Prostate gland (tissue), 2 donors: ENCODE measurements at regions not wholly inside any gene's neighbourhood (a gene's known extent, or its start where the extent isn't known, plus 50 kb on each side); places are given as distances from the start of the nearest gene placed in this dataset.

ENCODE experiments used
- DNase-seq: peaks from one replicate; pipeline ENCODE4 v3.0.0-alpha.2; 2019; ENCODE audit warnings: low spot score
- H3K27ac ChIP-seq, 2 donors: fragments of 200-600 bp; sonication (generic); 2 replicates each; pipeline ENCODE4 v1.5.1; 2017 to 2019
- H3K27me3 ChIP-seq: fragments of 200-600 bp; sonication (generic); replicated peaks from 2 replicates; pipeline ENCODE4 v1.5.1; 2019; ENCODE audit not compliant: insufficient read depth
- H3K36me3 ChIP-seq, 2 donors: fragments of 200-600 bp; sonication (generic); 1 replicate in 1 of 2; 2 replicates in 1 of 2; pipeline versions ENCODE4 v1.5.1 to v1.8.1; 2017 to 2019
- H3K4me1 ChIP-seq: fragments of 200-600 bp; sonication (generic); replicated peaks from 2 replicates; pipeline ENCODE4 v1.5.1; 2019
- H3K4me3 ChIP-seq, 2 donors: fragments of 200-600 bp; sonication (generic); 2 replicates each; pipeline ENCODE4 v1.5.1; 2017 to 2019
- H3K9me3 ChIP-seq: fragments of 200-600 bp; sonication (generic); 2 replicates; pipeline ENCODE4 v1.5.1; 2017
- CTCF ChIP-seq, 4 experiments: fragments of 200-600 bp in 2 of 4; fragments of 450-650 bp in 2 of 4; sonication (generic) in 2 of 4; IDR thresholded peaks; 1 replicate in 3 of 4; 2 replicates in 1 of 4; pipeline ENCODE4 v1.5.1; 2016 to 2019; ENCODE audit warnings: antibody characterized with exemption in 4 of 4, mild to moderate bottlenecking in 2 of 4, moderate library complexity in 2 of 4
- POLR2A ChIP-seq: fragments of 450-650 bp; IDR thresholded peaks from one replicate; pipeline ENCODE4 v1.6.1; 2016; ENCODE audit warnings: antibody characterized with exemption, mild to moderate bottlenecking
- POLR2AphosphoS5 ChIP-seq: sonication (generic); formaldehyde crosslinking; IDR thresholded peaks from one replicate; pipeline ENCODE4 v1.6.1; 2017; ENCODE audit warnings: antibody characterized with exemption
- whole genome bisulfite sequencing: methylation state at CpG from one replicate; pipeline ENCODE4 v1.1.5; 2018; 5-methylcytosine and 5-hydroxymethylcytosine counted together
- intact Hi-C: fragments of 100-400 bp; cut with DNase I; formaldehyde crosslinking; loops from one replicate; pipeline ENCODE4 v1.14.2; 2022

GRCh38 chr21:35615325-35615724, 445.0 kb downstream of the SETD4 start:
- 89% methylated on average over 1 of the region's 1 CpG for WGBS
- no peak for TF ChIP-seq POLR2A

GRCh38 chr21:35614396-35614921, 445.9 kb downstream of the SETD4 start:
- no peak overlapping the region for H3K27ac ChIP-seq
- DNase-seq: no peak
- H3K4me3 ChIP-seq: no peak overlapping the region
- no peak for TF ChIP-seq CTCF (IDR thresholded peaks at IDR 0.05)
- no peaks in the 10 kb centered on the region for H3K36me3 ChIP-seq
- WGBS: 91% methylated on average over 4 of the region's 4 CpGs
- no peaks in the 10 kb centered on the region for H3K27me3 ChIP-seq
- no peaks in the 10 kb centered on the region for H3K4me1 ChIP-seq
- no peaks in the 10 kb centered on the region for H3K9me3 ChIP-seq
- intact Hi-C loops: no loop called here

More at GRCh38 chr21:35615325-35615724, 445.0 kb downstream of the SETD4 start:
- no peaks in the 10 kb centered on the region for H3K27me3 ChIP-seq
- no peaks in the 10 kb centered on the region for H3K9me3 ChIP-seq
- H3K4me1 ChIP-seq: no peaks in the 10 kb centered on the region
- no peak for DNase-seq
- no peak overlapping the region for H3K4me3 ChIP-seq
- H3K36me3 ChIP-seq: no peaks in the 10 kb centered on the region
- intact Hi-C loops: no loop called here
- no peak overlapping the region for H3K27ac ChIP-seq

- 86% methylated on average over 2 of the region's 2 CpGs for WGBS
- intact Hi-C loops: no loop called here
- Histone ChIP-seq H3K27ac (no peak overlapping the region), H3K4me3 (no peak overlapping the region), H3K4me1 (no peaks in the 10 kb centered on the region), H3K9me3 (no peaks in the 10 kb centered on the region), H3K36me3 (no peaks in the 10 kb centered on the region), H3K27me3 (no peaks in the 10 kb centered on the region)
- TF ChIP-seq POLR2AphosphoS5 (no peak), CTCF (IDR thresholded peaks at IDR 0.05) (no peak), POLR2A (no peak)
- no peak for DNase-seq
These were observed 448.6 kb downstream of the SETD4 start for GRCh38 chr21:35611708-35612132.

GRCh38 chr21:35609263-35609662, 451.1 kb downstream of the SETD4 start:
- intact Hi-C loops: no loop called here
- Histone ChIP-seq H3K4me3 (no peak overlapping the region), H3K9me3 (no peaks in the 10 kb centered on the region), H3K36me3 (no peaks in the 10 kb centered on the region), H3K27ac (no peak overlapping the region), H3K4me1 (no peaks in the 10 kb centered on the region), H3K27me3 (no peaks in the 10 kb centered on the region)
- DNase-seq: no peak
- no peak for TF ChIP-seq POLR2AphosphoS5
- TF ChIP-seq POLR2A: no peak
- TF ChIP-seq CTCF (IDR thresholded peaks at IDR 0.05): no peak
- 54% methylated on average over 4 of the region's 4 CpGs for WGBS

GRCh38 chr21:35607406-35607805, 452.9 kb downstream of the SETD4 start:
- no peaks in the 10 kb centered on the region for H3K27me3 ChIP-seq
- no peak for TF ChIP-seq CTCF (IDR thresholded peaks at IDR 0.05)
- no peak for TF ChIP-seq POLR2AphosphoS5
- no peak for TF ChIP-seq POLR2A
- no peaks in the 10 kb centered on the region for H3K4me1 ChIP-seq
- intact Hi-C loops: no loop called here
- H3K9me3 ChIP-seq: no peaks in the 10 kb centered on the region
- no peaks in the 10 kb centered on the region for H3K36me3 ChIP-seq
- no peak overlapping the region for H3K27ac ChIP-seq
- no peak overlapping the region for H3K4me3 ChIP-seq
- WGBS: 86% methylated on average over 5 of the region's 5 CpGs
- no peak for DNase-seq
